Tibial nerve (tissue), 4 donors: ENCODE measurements at regions not wholly inside any gene's neighbourhood (a gene's known extent, or its start where the extent isn't known, plus 50 kb on each side); places are given as distances from the start of the nearest gene placed in this dataset.

Experiments used
- DNase-seq, 2 donors: peaks; one replicate each; pipeline ENCODE4 v3.0.0-alpha.2; 2019; ENCODE audit warnings: low spot score in 2 of 2
- H3K27ac ChIP-seq, 4 donors: fragments of 200-600 bp; sonication (generic) in 3 of 4; one replicate each; pipeline ENCODE4 v1.5.1; 2017 to 2019; ENCODE audit warnings: mild to moderate bottlenecking in 1 of 4
- H3K27me3 ChIP-seq, 2 donors: fragments of 200-600 bp; sonication (generic) in 1 of 2; one replicate each; pipeline versions ENCODE4 v1.5.1 to v1.6.0; 2017 to 2019
- H3K36me3 ChIP-seq, 3 donors: fragments of 200-600 bp; sonication (generic); one replicate each; pipeline ENCODE4 v1.5.1; 2018 to 2019
- H3K4me1 ChIP-seq, 4 donors: fragments of 200-600 bp; sonication (generic) in 3 of 4; one replicate each; pipeline ENCODE4 v1.5.1; 2017 to 2019
- H3K4me3 ChIP-seq, 4 donors: fragments of 200-600 bp; sonication (generic) in 3 of 4; one replicate each; pipeline ENCODE4 v1.5.1; 2017 to 2019; ENCODE audit warnings: mild to moderate bottlenecking in 1 of 4, moderate library complexity in 1 of 4
- H3K9me3 ChIP-seq, 4 donors: fragments of 200-600 bp; sonication (generic) in 3 of 4; one replicate each; pipeline ENCODE4 v1.5.1; 2017 to 2019
- CTCF ChIP-seq, 5 experiments: fragments of 200-600 bp in 3 of 5; fragments of 450-650 bp in 2 of 5; sonication (generic) in 3 of 5; IDR thresholded peaks; one replicate each; pipeline ENCODE4 v1.5.1; 2016 to 2019; ENCODE audit warnings: antibody characterized with exemption in 5 of 5, mild to moderate bottlenecking in 3 of 5, moderate library complexity in 2 of 5
- EP300 ChIP-seq, 2 donors: sonication (generic); formaldehyde crosslinking; IDR thresholded peaks; one replicate each; pipeline ENCODE4 v1.6.1; 2017; ENCODE audit warnings: antibody characterized with exemption in 2 of 2, mild to moderate bottlenecking in 1 of 2
- POLR2A ChIP-seq, 2 donors: fragments of 450-650 bp; IDR thresholded peaks; one replicate each; pipeline ENCODE4 v1.6.1; 2017; ENCODE audit warnings: antibody characterized with exemption in 2 of 2, mild to moderate bottlenecking in 2 of 2, moderate library complexity in 2 of 2
- WGBS, 2 donors: methylation state at CpG; one replicate each; pipeline ENCODE4 v1.1.5; 2018; 5-methylcytosine and 5-hydroxymethylcytosine counted together

GRCh38 chr12:131577766-131578165, 133.1 kb upstream of the SFSWAP start:
- Histone ChIP-seq H3K4me1 (peaks cover 0 to 13% (median 0%) of the 10 kb centered on the region in 4 donors), H3K27ac (no peak overlapping the region), H3K9me3 (no peaks in the 10 kb centered on the region), H3K27me3 (peaks cover 0 to 11% of the 10 kb centered on the region in 2 donors), H3K36me3 (no peaks in the 10 kb centered on the region), H3K4me3 (no peak overlapping the region)
- WGBS, 2 donors = 58 to 59% methylated on average over 6 of the region's 6 CpGs
- TF ChIP-seq CTCF (IDR thresholded peaks at IDR 0.05) (no peak), EP300 (IDR thresholded peaks at IDR 0.05) (no peak), POLR2A (IDR thresholded peaks at IDR 0.05) (no peak)
- no peak for DNase-seq

- Histone ChIP-seq H3K27me3 (peaks cover 0 to 11% of the 10 kb centered on the region in 2 donors), H3K27ac (no peak overlapping the region), H3K36me3 (no peaks in the 10 kb centered on the region), H3K4me1 (peaks cover 0 to 7% (median 0%) of the 10 kb centered on the region in 4 donors), H3K9me3 (no peaks in the 10 kb centered on the region), H3K4me3 (no peak overlapping the region)
- no peak for TF ChIP-seq EP300 (IDR thresholded peaks at IDR 0.05)
- TF ChIP-seq CTCF (IDR thresholded peaks at IDR 0.05) = no peak
- no peak for TF ChIP-seq POLR2A (IDR thresholded peaks at IDR 0.05)
- WGBS, 2 donors = 53 to 54% methylated on average over 11 of the region's 11 CpGs
- no peak for DNase-seq
These were observed 131.9 kb upstream of the SFSWAP start for GRCh38 chr12:131578828-131579470.

- Histone ChIP-seq H3K4me3 (no peak overlapping the region), H3K36me3 (no peaks in the 10 kb centered on the region), H3K4me1 (no peaks in the 10 kb centered on the region), H3K9me3 (peaks cover 0 to 11% (median 0%) of the 10 kb centered on the region in 4 donors), H3K27ac (no peak overlapping the region), H3K27me3 (peaks cover 0 to 4% of the 10 kb centered on the region in 2 donors)
- 58 to 65% methylated on average over 20 of the region's 20 CpGs for WGBS, 2 donors
- TF ChIP-seq CTCF (IDR thresholded peaks at IDR 0.05) (no peak), POLR2A (IDR thresholded peaks at IDR 0.05) (no peak), EP300 (IDR thresholded peaks at IDR 0.05) (no peak)
- DNase-seq = no peak
These were observed 127.7 kb upstream of the SFSWAP start for GRCh38 chr12:131583090-131583712.

GRCh38 chr12:131586269-131586668, 124.6 kb upstream of the SFSWAP start:
- TF ChIP-seq EP300 (IDR thresholded peaks at IDR 0.05) = no peak
- TF ChIP-seq POLR2A (IDR thresholded peaks at IDR 0.05) = no peak
- no peak for TF ChIP-seq CTCF (IDR thresholded peaks at IDR 0.05)
- WGBS, 2 donors = 86 to 95% methylated on average over 4 to 7 of the region's 9 CpGs
- no peak for DNase-seq

GRCh38 chr12:131586761-131587160, 124.1 kb upstream of the SFSWAP start:
- 74 to 82% methylated on average over 3 of the region's 3 CpGs for WGBS, 2 donors
- TF ChIP-seq CTCF (IDR thresholded peaks at IDR 0.05) (no peak), POLR2A (IDR thresholded peaks at IDR 0.05) (no peak), EP300 (IDR thresholded peaks at IDR 0.05) (no peak)
- Histone ChIP-seq H3K4me1 (peaks cover 0 to 6% (median 2%) of the 10 kb centered on the region in 4 donors), H3K27me3 (no peaks in the 10 kb centered on the region), H3K4me3 (no peak overlapping the region), H3K36me3 (no peaks in the 10 kb centered on the region), H3K27ac (no peak overlapping the region), H3K9me3 (peaks cover 0 to 11% (median 0%) of the 10 kb centered on the region in 4 donors)
- DNase-seq = no peak

More at GRCh38 chr12:131586269-131586668, 124.6 kb upstream of the SFSWAP start:
- Histone ChIP-seq H3K4me1 (peaks cover 0 to 6% (median 2%) of the 10 kb centered on the region in 4 donors), H3K36me3 (no peaks in the 10 kb centered on the region), H3K9me3 (peaks cover 0 to 11% (median 0%) of the 10 kb centered on the region in 4 donors), H3K27me3 (no peaks in the 10 kb centered on the region), H3K4me3 (no peak overlapping the region), H3K27ac (no peak overlapping the region)
